Caco-2 (cell line): ENCODE measurements at regions not wholly inside any gene's neighbourhood (a gene's known extent, or its start where the extent isn't known, plus 50 kb on each side); places are given as distances from the start of the nearest gene placed in this dataset.
"Not testable (repeated sequence)": the region's sequence is repeated elsewhere in the genome, so short reads cannot be mapped to it uniquely, and the experiment has no call there.

Experiments
- BruUV-seq: library from RNA; stranded (reverse); fragments of 400-500 nt; replicated peaks from 2 replicates; lab custom pipeline; 2021; lab: Mats Ljungman, UMichigan
- CTCF ChIA-PET: fragments of 300-600 bp; sonication (Branson Sonifier 250); formaldehyde crosslinking; loops from one replicate; lab custom pipeline; 2022; ENCODE audit warnings: antibody characterized with exemption; lab: Charles Lee
- POLR2A ChIA-PET: fragments of 300-600 bp; sonication (Branson Sonifier 250); formaldehyde crosslinking; loops from one replicate; lab custom pipeline; 2022; ENCODE audit warnings: antibody characterized with exemption; lab: Charles Lee
- DNase-seq, 2 experiments: peaks; one replicate each; pipeline versions ENCODE4 v3.0.0 to v3.0.0-alpha.2; 2020 to 2022
- H3K27me3 ChIP-seq: replicated peaks from 2 replicates; pipeline ENCODE4 v1.6.0; 2011; ENCODE audit warnings: low read length; ENCODE audit not compliant: control insufficient read depth, insufficient read depth
- H3K36me3 ChIP-seq: 2 replicates; pipeline ENCODE4 v1.5.1; 2011; ENCODE audit warnings: low read length; ENCODE audit not compliant: control insufficient read depth, insufficient read depth
- H3K4me1 ChIP-seq: fragments of 250-450 bp; sonication (Bioruptor Pico); 2 replicates; pipeline ENCODE4 v1.5.1; 2020; ENCODE audit warnings: mild to moderate bottlenecking
- H3K4me3 ChIP-seq: 2 replicates; pipeline ENCODE4 v1.5.1; 2011; ENCODE audit warnings: low read depth, mild to moderate bottlenecking, control low read depth, low read length
- H3K9me3 ChIP-seq: fragments of 250-450 bp; sonication (Bioruptor Pico); 2 replicates; pipeline ENCODE4 v1.5.1; 2020; ENCODE audit warnings: mild to moderate bottlenecking, moderate library complexity
- H3K27ac Mint-ChIP-seq: one replicate; pipeline ENCODE4 v1.8.0; 2022; ENCODE audit warnings: mixed read lengths; ENCODE audit not compliant: unreplicated experiment
- H3K27me3 Mint-ChIP-seq: one replicate; pipeline ENCODE4 v1.8.0; 2022; ENCODE audit warnings: mixed read lengths; ENCODE audit not compliant: insufficient read depth, unreplicated experiment
- H3K36me3 Mint-ChIP-seq: one replicate; pipeline ENCODE4 v1.8.0; 2022; ENCODE audit warnings: mild to moderate bottlenecking, mixed read lengths; ENCODE audit not compliant: insufficient read depth, unreplicated experiment
- H3K4me1 Mint-ChIP-seq: one replicate; pipeline ENCODE4 v1.8.0; 2022; ENCODE audit warnings: low read depth, mixed read lengths; ENCODE audit not compliant: unreplicated experiment
- H3K4me3 Mint-ChIP-seq: one replicate; pipeline ENCODE4 v1.8.0; 2022; ENCODE audit warnings: mild to moderate bottlenecking, moderate library complexity, mixed read lengths; ENCODE audit not compliant: unreplicated experiment
- H3K9me3 Mint-ChIP-seq: one replicate; pipeline ENCODE4 v1.8.0; 2022; ENCODE audit warnings: mixed read lengths; ENCODE audit not compliant: unreplicated experiment
- CTCF ChIP-seq, 2 experiments: fragments of 200-600 bp in 1 of 2; IDR thresholded peaks; 1 replicate in 1 of 2; 2 replicates in 1 of 2; pipeline versions ENCODE4 v1.5.1 to v1.8.0; 2011 to 2022; ENCODE audit warnings: antibody characterized with exemption in 1 of 2, control low read depth in 1 of 2, inconsistent platforms in 1 of 2, low read depth in 1 of 2, low read length in 1 of 2, mild to moderate bottlenecking in 1 of 2, moderate library complexity in 1 of 2; ENCODE audit not compliant: insufficient read depth in 1 of 2, severe bottlenecking in 1 of 2, unreplicated experiment in 1 of 2
- intact Hi-C: fragments of 100-400 bp; cut with micrococcal nuclease; formaldehyde crosslinking; loops from one replicate; pipeline ENCODE4 v1.10.0; 2022; ENCODE audit not compliant: unreplicated experiment

- Mint-ChIP-seq H3K9me3 (peaks cover 27% of the 10 kb centered on the region), H3K27ac (no peak overlapping the region), H3K27me3 (no peaks in the 10 kb centered on the region), H3K4me1 (peaks cover 20% of the 10 kb centered on the region), H3K36me3 (no peaks in the 10 kb centered on the region), H3K4me3 (no peak overlapping the region)
- Histone ChIP-seq H3K4me1 (peaks cover 24% of the 10 kb centered on the region), H3K36me3 (no peaks in the 10 kb centered on the region), H3K4me3 (no peak overlapping the region), H3K27me3 (no peaks in the 10 kb centered on the region), H3K9me3 (peaks cover 18% of the 10 kb centered on the region)
- intact Hi-C loops = no loop called here
- no peak for DNase-seq
- no peak for TF ChIP-seq CTCF (IDR thresholded peaks at IDR 0.05; ENCODE audit: insufficient read depth in 1 of 2, low read depth in 1 of 2, low read length in 1 of 2, severe bottlenecking in 1 of 2, unreplicated experiment in 1 of 2)
- ChIA-PET POLR2A (no interaction called here), CTCF (no interaction called here)
- BruUV-seq = no TSS peak
Measured at GRCh38 chr5:67765697-67766096, 449.9 kb upstream of the PIK3R1 start.

GRCh38 chr5:67757771-67758170, 457.8 kb upstream of the PIK3R1 start:
- H3K27me3 ChIP-seq, H3K4me3 ChIP-seq, POLR2A ChIA-PET, H3K4me1 ChIP-seq, CTCF ChIA-PET, DNase-seq, intact Hi-C loops, H3K36me3 Mint-ChIP-seq, BruUV-seq, H3K27ac Mint-ChIP-seq, H3K36me3 ChIP-seq, H3K27me3 Mint-ChIP-seq, H3K4me3 Mint-ChIP-seq: not testable (repeated sequence)
- peaks cover 42% of the 10 kb centered on the region for H3K9me3 ChIP-seq
- H3K9me3 Mint-ChIP-seq = peaks cover 50% of the 10 kb centered on the region
- H3K4me1 Mint-ChIP-seq = peaks cover 12% of the 10 kb centered on the region

- peaks cover 8% of the 10 kb centered on the region for H3K36me3 Mint-ChIP-seq
- no TSS peak for BruUV-seq
- H3K27me3 Mint-ChIP-seq = no peaks in the 10 kb centered on the region
- no peak for DNase-seq
- H3K4me3 Mint-ChIP-seq = no peak overlapping the region
- H3K9me3 Mint-ChIP-seq = peaks cover 58% of the 10 kb centered on the region
- no peak overlapping the region for H3K4me3 ChIP-seq
- peaks cover 3% of the 10 kb centered on the region for H3K36me3 ChIP-seq
- CTCF ChIA-PET = no interaction called here
- H3K9me3 ChIP-seq = peaks cover 70% of the 10 kb centered on the region
- H3K4me1 ChIP-seq = peaks cover 35% of the 10 kb centered on the region
- POLR2A ChIA-PET = interaction anchor here (0.5 to 0.6 kb wide), 2 partner anchors 18 to 147 kb away, joined by 4 read pairs; no protein-coding TSS in a partner anchor
- intact Hi-C loops = no loop called here
- no peak overlapping the region for H3K27ac Mint-ChIP-seq
- peaks cover 20% of the 10 kb centered on the region for H3K4me1 Mint-ChIP-seq
- no peaks in the 10 kb centered on the region for H3K27me3 ChIP-seq
- no peak for TF ChIP-seq CTCF (IDR thresholded peaks at IDR 0.05; ENCODE audit: insufficient read depth in 1 of 2, low read depth in 1 of 2, low read length in 1 of 2, severe bottlenecking in 1 of 2, unreplicated experiment in 1 of 2)
Measured at GRCh38 chr5:67752357-67752708, 463.2 kb upstream of the PIK3R1 start.
